ENCODE measurements at regions not wholly inside any gene's neighbourhood (a gene's known extent, or its start where the extent isn't known, plus 50 kb on each side); places are given as distances from the start of the nearest gene placed in this dataset.

GRCh38 chr18:27824841-27825681 lies 351.9 kb downstream of the CDH2 start:
- H3K9me3 Mint-ChIP-seq (ENCODE audit: unreplicated experiment): no peaks in the 10 kb centered on the region
- BruUV-seq (replicated peaks): no TSS peak
- ChIA-PET POLR2A (no interaction called here), CTCF (no interaction called here)
- DNase-seq (ENCODE audit: unreplicated experiment): no peak
- no peaks in the 10 kb centered on the region for H3K36me3 Mint-ChIP-seq (ENCODE audit: insufficient read depth, unreplicated experiment)
- H3K27me3 Mint-ChIP-seq (ENCODE audit: insufficient read depth, unreplicated experiment): no peaks in the 10 kb centered on the region
- no peaks in the 10 kb centered on the region for H3K4me1 Mint-ChIP-seq (ENCODE audit: insufficient read depth, unreplicated experiment)
- H3K27ac Mint-ChIP-seq (ENCODE audit: low read depth, unreplicated experiment): no peak overlapping the region
- H3K4me3 Mint-ChIP-seq (ENCODE audit: unreplicated experiment): no peak overlapping the region
- intact Hi-C loops (cut with micrococcal nuclease): loop anchor here (5.0 kb wide), 1 partner anchor 63 kb away; no protein-coding TSS in a partner anchor
- TF ChIP-seq CTCF (IDR thresholded peaks at IDR 0.05; ENCODE audit: unreplicated experiment): no peak

GRCh38 chr18:27824275-27824674 lies 352.7 kb downstream of the CDH2 start:
- H3K36me3 Mint-ChIP-seq (ENCODE audit: insufficient read depth, unreplicated experiment): no peaks in the 10 kb centered on the region
- no peaks in the 10 kb centered on the region for H3K4me1 Mint-ChIP-seq (ENCODE audit: insufficient read depth, unreplicated experiment)
- ChIA-PET CTCF (no interaction called here), POLR2A (no interaction called here)
- intact Hi-C loops (cut with micrococcal nuclease): loop anchor here (5.0 kb wide), 1 partner anchor 62 kb away; no protein-coding TSS in a partner anchor
- no peak for DNase-seq (ENCODE audit: unreplicated experiment)
- TF ChIP-seq CTCF (IDR thresholded peaks at IDR 0.05; ENCODE audit: unreplicated experiment): no peak
- no TSS peak for BruUV-seq (replicated peaks)
- no peaks in the 10 kb centered on the region for H3K27me3 Mint-ChIP-seq (ENCODE audit: insufficient read depth, unreplicated experiment)
- H3K27ac Mint-ChIP-seq (ENCODE audit: low read depth, unreplicated experiment): no peak overlapping the region
- H3K4me3 Mint-ChIP-seq (ENCODE audit: unreplicated experiment): no peak overlapping the region
- H3K9me3 Mint-ChIP-seq (ENCODE audit: unreplicated experiment): no peaks in the 10 kb centered on the region

GRCh38 chr18:27823053-27823452 lies 353.9 kb downstream of the CDH2 start:
- Mint-ChIP-seq H3K27me3 (ENCODE audit: insufficient read depth, unreplicated experiment) (no peaks in the 10 kb centered on the region), H3K36me3 (ENCODE audit: insufficient read depth, unreplicated experiment) (no peaks in the 10 kb centered on the region), H3K4me1 (ENCODE audit: insufficient read depth, unreplicated experiment) (no peaks in the 10 kb centered on the region), H3K27ac (ENCODE audit: low read depth, unreplicated experiment) (no peak overlapping the region), H3K9me3 (ENCODE audit: unreplicated experiment) (no peaks in the 10 kb centered on the region), H3K4me3 (ENCODE audit: unreplicated experiment) (no peak overlapping the region)
- POLR2A ChIA-PET: interaction anchor here (0.6 kb wide), 1 partner anchor 20 kb away, joined by 3 read pairs; no protein-coding TSS in a partner anchor
- CTCF ChIA-PET: interaction anchor here (0.6 kb wide), 1 partner anchor 151 kb away, joined by 3 read pairs; no protein-coding TSS in a partner anchor
- no peak for TF ChIP-seq CTCF (IDR thresholded peaks at IDR 0.05; ENCODE audit: unreplicated experiment)
- no peak for DNase-seq (ENCODE audit: unreplicated experiment)
- no TSS peak for BruUV-seq (replicated peaks)
- intact Hi-C loops (cut with micrococcal nuclease): loop anchor here (5.0 kb wide), 1 partner anchor 61 kb away; no protein-coding TSS in a partner anchor

- ChIA-PET POLR2A (no interaction called here), CTCF (interaction anchor here (0.7 kb wide), 1 partner anchor 256 kb away, joined by 6 read pairs; no protein-coding TSS in a partner anchor)
- no peaks in the 10 kb centered on the region for H3K27me3 Mint-ChIP-seq (ENCODE audit: insufficient read depth, unreplicated experiment)
- no peaks in the 10 kb centered on the region for H3K36me3 Mint-ChIP-seq (ENCODE audit: insufficient read depth, unreplicated experiment)
- H3K9me3 Mint-ChIP-seq (ENCODE audit: unreplicated experiment): no peaks in the 10 kb centered on the region
- DNase-seq (ENCODE audit: unreplicated experiment): no peak
- BruUV-seq (replicated peaks): no TSS peak
- TF ChIP-seq CTCF (IDR thresholded peaks at IDR 0.05; ENCODE audit: unreplicated experiment): no peak
- no peak overlapping the region for H3K4me3 Mint-ChIP-seq (ENCODE audit: unreplicated experiment)
- intact Hi-C loops (cut with micrococcal nuclease): no loop called here
- no peaks in the 10 kb centered on the region for H3K4me1 Mint-ChIP-seq (ENCODE audit: insufficient read depth, unreplicated experiment)
- no peak overlapping the region for H3K27ac Mint-ChIP-seq (ENCODE audit: low read depth, unreplicated experiment)
Measured at GRCh38 chr18:27808683-27809082, 368.2 kb downstream of the CDH2 start.

Data from MCF 10A (cell line).